ENCODE measurements at regions not wholly inside any gene's neighbourhood (a gene's known extent, or its start where the extent isn't known, plus 50 kb on each side); places are given as distances from the start of the nearest gene placed in this dataset.

DNA sequence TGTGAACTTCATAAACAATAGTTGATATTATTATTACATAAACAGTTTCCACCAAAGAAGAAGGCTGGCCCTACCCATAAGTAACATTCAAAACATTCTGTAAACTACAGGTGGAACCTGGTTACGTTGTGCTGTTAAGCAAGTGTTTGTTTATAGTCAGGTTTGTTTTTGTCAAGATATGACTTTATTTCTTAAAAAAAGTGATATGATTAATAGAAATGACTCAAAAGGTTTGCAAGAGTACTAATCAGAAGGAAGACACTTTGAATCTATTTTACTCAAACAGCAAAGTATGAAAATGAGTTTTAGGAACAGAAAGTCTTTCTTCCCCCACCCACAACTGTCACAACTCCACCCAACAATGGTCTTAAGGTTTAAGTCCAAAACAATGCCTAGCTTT lies 220.8 kb downstream of the PLK2 start:
- no peak overlapping the region for H3K27ac Mint-ChIP-seq
- no peaks in the 10 kb centered on the region for H3K36me3 Mint-ChIP-seq
- H3K4me1 Mint-ChIP-seq, result no peaks in the 10 kb centered on the region
- peaks cover 0 to 9% (median 3%) of the 10 kb centered on the region in 5 donors for H3K27me3 Mint-ChIP-seq
- Histone ChIP-seq H3K4me3 (ENCODE audit: low read length) (no peak overlapping the region), H3K36me3 (ENCODE audit: control insufficient read depth in 2 of 3, insufficient read depth in 3 of 3, low read length in 3 of 3) (no peaks in the 10 kb centered on the region), H3K27ac (ENCODE audit: low read depth, low read length) (no peak overlapping the region), H3K9me3 (ENCODE audit: control insufficient read depth in 2 of 3, low read length in 3 of 3) (no peaks in the 10 kb centered on the region), H3K27me3 (ENCODE audit: control insufficient read depth in 2 of 2, insufficient read depth in 2 of 2, low read length in 2 of 2) (no peaks in the 10 kb centered on the region), H3K4me1 (ENCODE audit: control insufficient read depth in 2 of 2, insufficient read depth in 2 of 2, low read length in 2 of 2) (no peaks in the 10 kb centered on the region)
- peaks cover 0 to 5% (median 0%) of the 10 kb centered on the region in 11 donors for H3K9me3 Mint-ChIP-seq
- ChIA-PET CTCF (no interaction called here), POLR2A (no interaction called here)
- DNase-seq (no peak), ATAC-seq (no peak)
- H3K4me3 Mint-ChIP-seq, result no peak overlapping the region
- intact Hi-C loops (cut with micrococcal nuclease), result no loop called here

DNA sequence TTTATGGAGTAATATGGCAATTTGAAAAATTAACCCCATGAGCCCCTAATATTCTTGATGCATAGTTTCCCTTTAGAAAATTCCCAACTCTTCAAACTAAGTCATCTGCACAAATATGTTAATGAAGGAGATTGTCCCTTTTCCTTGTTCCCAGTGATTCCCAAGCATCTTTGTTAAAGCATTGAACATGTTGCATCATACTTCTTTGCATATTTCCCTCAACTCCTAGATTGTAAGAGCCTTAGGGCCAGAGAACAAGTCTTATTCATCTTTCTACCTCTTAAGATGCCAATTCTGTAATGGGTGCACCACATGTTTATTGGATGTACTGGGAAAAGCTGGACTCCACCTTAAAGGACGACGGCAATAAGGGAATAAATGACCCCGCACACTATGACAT lies 223.4 kb downstream of the PLK2 start:
- POLR2A ChIA-PET, result no interaction called here
- no peaks in the 10 kb centered on the region for H3K4me1 Mint-ChIP-seq
- no peaks in the 10 kb centered on the region for H3K9me3 Mint-ChIP-seq

GRCh38 chr5:58235299-58235698 lies 224.6 kb downstream of the PLK2 start:
- ChIA-PET POLR2A (no interaction called here), CTCF (no interaction called here)
- intact Hi-C loops (cut with micrococcal nuclease), result no loop called here
- no peak overlapping the region for H3K27ac Mint-ChIP-seq
- no peak overlapping the region for H3K4me3 Mint-ChIP-seq
- no peak for DNase-seq
- no peak overlapping the region for H3K27ac ChIP-seq (ENCODE audit: low read depth, low read length)
- no peak overlapping the region for H3K4me3 ChIP-seq (ENCODE audit: low read length)
- ATAC-seq, result peak; percentile 75
- no peaks in the 10 kb centered on the region for H3K9me3 ChIP-seq (ENCODE audit: control insufficient read depth in 2 of 3, low read length in 3 of 3)
- peaks cover 0 to 4% (median 3%) of the 10 kb centered on the region in 5 donors for H3K27me3 Mint-ChIP-seq
- no peaks in the 10 kb centered on the region for H3K9me3 Mint-ChIP-seq
- H3K4me1 Mint-ChIP-seq, result no peaks in the 10 kb centered on the region
- no peaks in the 10 kb centered on the region for H3K36me3 Mint-ChIP-seq
- no peaks in the 10 kb centered on the region for H3K27me3 ChIP-seq (ENCODE audit: control insufficient read depth in 2 of 2, insufficient read depth in 2 of 2, low read length in 2 of 2)
- H3K4me1 ChIP-seq (ENCODE audit: control insufficient read depth in 2 of 2, insufficient read depth in 2 of 2, low read length in 2 of 2), result no peaks in the 10 kb centered on the region
- no peaks in the 10 kb centered on the region for H3K36me3 ChIP-seq (ENCODE audit: control insufficient read depth in 2 of 3, insufficient read depth in 3 of 3, low read length in 3 of 3)

More for the DNA sequence above, 223.4 kb downstream of the PLK2 start:
- Histone ChIP-seq H3K27ac (ENCODE audit: low read depth, low read length) (no peak overlapping the region), H3K27me3 (ENCODE audit: control insufficient read depth in 2 of 2, insufficient read depth in 2 of 2, low read length in 2 of 2) (no peaks in the 10 kb centered on the region), H3K9me3 (ENCODE audit: control insufficient read depth in 2 of 3, low read length in 3 of 3) (no peaks in the 10 kb centered on the region), H3K36me3 (ENCODE audit: control insufficient read depth in 2 of 3, insufficient read depth in 3 of 3, low read length in 3 of 3) (no peaks in the 10 kb centered on the region), H3K4me1 (ENCODE audit: control insufficient read depth in 2 of 2, insufficient read depth in 2 of 2, low read length in 2 of 2) (no peaks in the 10 kb centered on the region), H3K4me3 (ENCODE audit: low read length) (no peak overlapping the region)
- Mint-ChIP-seq H3K36me3 (no peaks in the 10 kb centered on the region), H3K4me3 (no peak overlapping the region), H3K27me3 (peaks cover 0 to 4% (median 2%) of the 10 kb centered on the region in 5 donors), H3K27ac (no peak overlapping the region)
- intact Hi-C loops (cut with micrococcal nuclease), result no loop called here
- CTCF ChIA-PET, result no interaction called here
- ATAC-seq (no peak), DNase-seq (no peak)

- H3K27ac ChIP-seq (ENCODE audit: low read depth, low read length), result no peak overlapping the region
- DNase-seq, result no peak
- intact Hi-C loops (cut with micrococcal nuclease), result no loop called here
- Mint-ChIP-seq H3K27me3 (peaks cover 0 to 6% (median 4%) of the 10 kb centered on the region in 5 donors), H3K9me3 (no peaks in the 10 kb centered on the region), H3K27ac (no peak overlapping the region), H3K4me3 (no peak overlapping the region), H3K36me3 (no peaks in the 10 kb centered on the region), H3K4me1 (no peaks in the 10 kb centered on the region)
- POLR2A ChIA-PET, result no interaction called here
- no peak overlapping the region for H3K4me3 ChIP-seq (ENCODE audit: low read length)
- no peaks in the 10 kb centered on the region for H3K36me3 ChIP-seq (ENCODE audit: control insufficient read depth in 2 of 3, insufficient read depth in 3 of 3, low read length in 3 of 3)
- no peak for ATAC-seq
- CTCF ChIA-PET, result no interaction called here
- H3K9me3 ChIP-seq (ENCODE audit: control insufficient read depth in 2 of 3, low read length in 3 of 3), result no peaks in the 10 kb centered on the region
- H3K27me3 ChIP-seq (ENCODE audit: control insufficient read depth in 2 of 2, insufficient read depth in 2 of 2, low read length in 2 of 2), result no peaks in the 10 kb centered on the region
- H3K4me1 ChIP-seq (ENCODE audit: control insufficient read depth in 2 of 2, insufficient read depth in 2 of 2, low read length in 2 of 2), result no peaks in the 10 kb centered on the region
Measured at GRCh38 chr5:58232130-58232529, 227.8 kb downstream of the PLK2 start.

DNA sequence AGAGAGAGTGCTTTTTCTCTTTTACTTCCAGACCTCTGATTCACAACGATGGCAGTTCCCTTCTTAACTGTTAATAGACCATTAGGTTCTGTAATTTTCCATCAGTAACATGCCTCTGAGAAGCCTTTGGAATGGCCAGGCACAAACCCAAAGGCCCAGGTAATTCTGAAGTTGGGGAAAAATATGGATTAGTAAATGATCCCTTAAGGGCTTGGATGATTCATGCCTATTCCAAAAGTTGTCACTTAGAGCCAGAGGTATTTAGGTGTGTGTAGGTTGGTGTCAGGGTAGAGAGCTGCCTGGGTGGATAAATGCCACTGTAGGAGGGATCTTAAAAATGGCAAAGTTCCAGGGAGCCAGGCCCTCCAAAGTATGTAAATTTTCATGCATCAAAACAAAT lies 228.8 kb downstream of the PLK2 start:
- H3K27me3 Mint-ChIP-seq, result peaks cover 0 to 9% (median 4%) of the 10 kb centered on the region in 5 donors
- ATAC-seq, result no peak
- H3K27ac ChIP-seq (ENCODE audit: low read depth, low read length), result no peak overlapping the region

GRCh38 chr5:58228896-58229295 lies 231.0 kb downstream of the PLK2 start:
- no peaks in the 10 kb centered on the region for H3K27me3 ChIP-seq (ENCODE audit: control insufficient read depth in 2 of 2, insufficient read depth in 2 of 2, low read length in 2 of 2)
- no peaks in the 10 kb centered on the region for H3K4me1 ChIP-seq (ENCODE audit: control insufficient read depth in 2 of 2, insufficient read depth in 2 of 2, low read length in 2 of 2)
- no peak for DNase-seq
- H3K36me3 ChIP-seq (ENCODE audit: control insufficient read depth in 2 of 3, insufficient read depth in 3 of 3, low read length in 3 of 3), result no peaks in the 10 kb centered on the region
- no peaks in the 10 kb centered on the region for H3K9me3 Mint-ChIP-seq
- H3K4me3 Mint-ChIP-seq, result no peak overlapping the region
- peaks cover 0 to 13% (median 4%) of the 10 kb centered on the region in 5 donors for H3K27me3 Mint-ChIP-seq
- ChIA-PET POLR2A (no interaction called here), CTCF (no interaction called here)
- H3K9me3 ChIP-seq (ENCODE audit: control insufficient read depth in 2 of 3, low read length in 3 of 3), result no peaks in the 10 kb centered on the region
- no peak for ATAC-seq
- intact Hi-C loops (cut with micrococcal nuclease), result no loop called here
- H3K4me3 ChIP-seq (ENCODE audit: low read length), result no peak overlapping the region
- H3K4me1 Mint-ChIP-seq, result no peaks in the 10 kb centered on the region
- H3K36me3 Mint-ChIP-seq, result no peaks in the 10 kb centered on the region
- H3K27ac Mint-ChIP-seq, result no peak overlapping the region
- no peak overlapping the region for H3K27ac ChIP-seq (ENCODE audit: low read depth, low read length)

More for the DNA sequence above, 228.8 kb downstream of the PLK2 start:
- Histone ChIP-seq H3K4me1 (ENCODE audit: control insufficient read depth in 2 of 2, insufficient read depth in 2 of 2, low read length in 2 of 2) (no peaks in the 10 kb centered on the region), H3K9me3 (ENCODE audit: control insufficient read depth in 2 of 3, low read length in 3 of 3) (no peaks in the 10 kb centered on the region), H3K4me3 (ENCODE audit: low read length) (no peak overlapping the region), H3K36me3 (ENCODE audit: control insufficient read depth in 2 of 3, insufficient read depth in 3 of 3, low read length in 3 of 3) (no peaks in the 10 kb centered on the region), H3K27me3 (ENCODE audit: control insufficient read depth in 2 of 2, insufficient read depth in 2 of 2, low read length in 2 of 2) (no peaks in the 10 kb centered on the region)
- Mint-ChIP-seq H3K36me3 (no peaks in the 10 kb centered on the region), H3K27ac (no peak overlapping the region), H3K4me3 (no peak overlapping the region), H3K9me3 (no peaks in the 10 kb centered on the region), H3K4me1 (no peaks in the 10 kb centered on the region)
- ChIA-PET CTCF (no interaction called here), POLR2A (interaction anchor here (0.6 kb wide), 1 partner anchor 410 kb away, joined by 4 read pairs; no protein-coding TSS in a partner anchor)
- intact Hi-C loops (cut with micrococcal nuclease), result no loop called here
- DNase-seq, result no peak

GRCh38 chr5:58227858-58228257 lies 232.0 kb downstream of the PLK2 start:
- Mint-ChIP-seq H3K9me3 (peaks cover 0 to 4% (median 0%) of the 10 kb centered on the region in 11 donors), H3K27ac (no peak overlapping the region), H3K4me3 (no peak overlapping the region), H3K36me3 (no peaks in the 10 kb centered on the region), H3K4me1 (no peaks in the 10 kb centered on the region), H3K27me3 (peaks cover 0 to 13% (median 4%) of the 10 kb centered on the region in 5 donors)
- Histone ChIP-seq H3K9me3 (ENCODE audit: control insufficient read depth in 2 of 3, low read length in 3 of 3) (no peaks in the 10 kb centered on the region), H3K27ac (ENCODE audit: low read depth, low read length) (no peak overlapping the region), H3K4me3 (ENCODE audit: low read length) (no peak overlapping the region), H3K4me1 (ENCODE audit: control insufficient read depth in 2 of 2, insufficient read depth in 2 of 2, low read length in 2 of 2) (no peaks in the 10 kb centered on the region), H3K36me3 (ENCODE audit: control insufficient read depth in 2 of 3, insufficient read depth in 3 of 3, low read length in 3 of 3) (no peaks in the 10 kb centered on the region), H3K27me3 (ENCODE audit: control insufficient read depth in 2 of 2, insufficient read depth in 2 of 2, low read length in 2 of 2) (no peaks in the 10 kb centered on the region)
- ChIA-PET CTCF (no interaction called here), POLR2A (no interaction called here)
- intact Hi-C loops (cut with micrococcal nuclease), result no loop called here
- DNase-seq (no peak), ATAC-seq (no peak)

Data from naive thymus-derived CD4-positive, alpha-beta T cell (primary cell).